HTR-8/SVneo (cell line): ENCODE measurements at regions not wholly inside any gene's neighbourhood (a gene's known extent, or its start where the extent isn't known, plus 50 kb on each side); places are given as distances from the start of the nearest gene placed in this dataset.

ENCODE experiments used
- DNase-seq: peaks from one replicate; pipeline ENCODE4 v3.0.0; 2011; ENCODE audit warnings: low spot score, mixed read lengths; ENCODE audit not compliant: insufficient read length
- FAIRE-seq: peaks from 2 replicates; lab custom pipeline; 2011; peaks lifted over from hg19 to GRCh38; lab: Jason Lieb, UNC

- DNase-seq = no peak
Observed at GRCh38 chr6:91045161-91045560, 458.3 kb upstream of the MAP3K7 start.

GRCh38 chr6:91043751-91044150 lies 456.9 kb upstream of the MAP3K7 start:
- FAIRE-seq (no peak), DNase-seq (no peak)

More at GRCh38 chr6:91045161-91045560, 458.3 kb upstream of the MAP3K7 start:
- FAIRE-seq = no peak

DNA sequence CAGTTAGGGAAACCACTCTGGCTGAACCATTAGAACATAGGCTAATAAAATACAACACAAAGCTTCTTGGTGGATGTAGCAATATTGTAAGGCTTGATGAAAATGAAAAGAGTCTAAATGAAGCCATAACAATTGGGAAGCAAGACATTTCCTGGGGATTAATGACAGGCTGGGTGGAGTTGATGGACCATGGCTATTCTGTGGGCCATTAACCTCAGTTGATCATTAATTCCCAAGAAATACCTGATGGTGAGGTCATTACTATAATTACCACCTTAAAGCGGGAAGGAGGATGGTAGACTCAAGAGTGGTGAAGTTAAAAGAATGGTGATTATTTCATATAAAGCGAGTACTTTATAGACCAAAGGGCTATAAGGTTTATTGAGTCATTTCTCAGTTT lies 455.8 kb upstream of the MAP3K7 start:
- FAIRE-seq (no peak), DNase-seq (no peak)

GRCh38 chr6:91033964-91034363 lies 447.1 kb upstream of the MAP3K7 start:
- FAIRE-seq (no peak), DNase-seq (no peak)

DNA sequence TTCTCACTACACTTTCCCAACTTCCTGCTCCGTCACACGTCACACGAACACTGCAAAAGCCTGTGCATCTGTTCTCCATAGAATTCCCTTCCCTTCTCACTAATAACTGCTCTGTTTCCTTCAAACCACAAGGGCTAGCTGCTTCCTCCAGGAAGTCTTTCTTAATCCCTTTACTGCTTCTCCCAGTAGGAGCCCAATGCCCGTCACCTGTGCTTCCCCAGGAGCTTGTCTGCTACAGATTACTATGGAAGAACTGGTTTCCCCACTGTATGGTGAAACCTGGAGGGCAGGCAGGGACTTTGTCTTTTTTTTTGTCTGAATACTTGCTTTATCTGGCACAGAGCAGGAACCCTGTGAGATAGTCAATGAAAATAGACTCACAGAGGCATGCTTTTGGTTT lies 444.7 kb upstream of the MAP3K7 start:
- FAIRE-seq = no peak

DNA sequence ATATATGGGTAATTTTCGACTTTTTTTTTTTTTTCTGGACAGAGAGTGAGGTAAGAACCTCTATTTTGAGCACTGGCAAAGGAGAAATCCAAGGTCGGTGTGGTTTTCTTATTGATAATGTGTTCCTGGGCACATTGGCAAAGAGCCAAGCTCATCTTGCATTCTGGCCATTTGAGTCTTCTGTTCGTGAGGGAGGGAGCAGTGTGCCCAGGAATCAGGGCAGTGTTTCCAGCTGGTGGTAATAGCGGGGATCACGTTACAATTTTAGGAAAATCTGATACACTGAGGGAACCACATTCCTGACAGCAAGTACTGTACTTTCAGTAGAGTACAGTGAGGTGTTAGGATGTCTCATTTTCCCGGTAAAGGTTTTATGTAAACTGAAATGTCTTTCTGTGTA lies 442.3 kb upstream of the MAP3K7 start:
- FAIRE-seq (no peak), DNase-seq (no peak)

More for the DNA sequence above, 444.7 kb upstream of the MAP3K7 start:
- no peak for DNase-seq

- DNase-seq (no peak), FAIRE-seq (no peak)
Observed at GRCh38 chr6:91023529-91023928, 436.7 kb upstream of the MAP3K7 start.

- no peak for FAIRE-seq
- no peak for DNase-seq
Observed at GRCh38 chr6:91020744-91021143, 433.9 kb upstream of the MAP3K7 start.

DNA sequence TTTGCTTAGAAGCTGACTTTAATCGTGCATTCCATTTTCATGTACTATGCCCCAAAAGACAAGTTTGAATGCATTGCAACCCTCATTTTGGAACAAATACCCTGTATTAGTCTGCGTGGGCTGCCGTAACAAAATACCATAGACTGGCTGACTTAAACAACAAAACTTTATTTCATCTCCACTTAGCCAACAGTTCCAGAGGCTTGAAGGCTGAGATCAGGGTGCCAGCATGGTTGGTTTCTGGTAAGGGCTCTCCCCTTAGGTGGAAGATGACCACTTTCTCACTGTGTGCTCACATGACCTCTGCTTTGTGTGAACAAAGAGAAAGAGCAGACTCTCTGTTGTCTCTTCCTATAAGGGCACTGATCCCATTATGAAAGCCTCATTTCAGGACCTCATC lies 431.7 kb upstream of the MAP3K7 start:
- FAIRE-seq = no peak
- DNase-seq = no peak

GRCh38 chr6:91013511-91013910 lies 426.6 kb upstream of the MAP3K7 start:
- DNase-seq = no peak
- no peak for FAIRE-seq

DNA sequence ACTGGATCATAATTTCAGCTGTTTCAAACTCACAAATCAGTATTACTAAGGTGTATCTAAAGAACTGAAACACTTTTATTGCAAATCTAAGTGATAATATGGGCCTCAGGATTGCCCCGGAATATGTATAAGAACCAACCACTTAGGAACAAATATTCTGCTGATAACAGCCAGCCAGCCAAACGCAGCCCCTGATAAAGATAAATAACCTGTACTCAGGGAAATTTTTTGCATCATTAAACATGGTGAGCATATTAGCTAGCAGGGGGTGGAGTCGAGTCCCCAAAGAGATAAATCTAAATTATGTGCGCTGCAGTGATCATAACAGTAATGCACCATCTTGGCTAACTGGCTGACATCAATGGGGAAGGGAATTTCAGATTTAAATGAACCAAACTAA lies 410.2 kb upstream of the MAP3K7 start:
- DNase-seq (no peak), FAIRE-seq (no peak)

- DNase-seq = no peak
- no peak for FAIRE-seq
Observed at GRCh38 chr6:90993770-90994169, 406.9 kb upstream of the MAP3K7 start.

GRCh38 chr6:90989763-90990162 lies 402.9 kb upstream of the MAP3K7 start:
- DNase-seq = no peak
- no peak for FAIRE-seq

DNA sequence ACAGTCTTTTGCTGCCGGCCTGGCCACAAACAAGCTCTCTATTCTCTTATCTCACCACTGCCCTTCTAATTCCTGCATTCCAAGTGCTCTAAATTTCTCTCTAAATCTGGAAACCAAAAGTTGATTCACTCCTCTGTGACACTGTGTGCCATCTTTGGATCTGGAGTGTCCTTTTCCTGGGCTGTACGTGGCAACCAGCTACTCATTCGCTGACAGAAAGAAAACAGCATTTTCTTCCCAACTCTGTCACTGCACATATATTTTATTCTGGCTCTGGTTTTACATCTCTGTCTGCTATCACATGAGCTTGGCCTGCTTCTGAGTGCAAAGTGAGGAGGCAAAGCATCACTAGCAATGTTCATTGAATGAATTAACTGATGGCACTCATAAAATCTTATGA lies 397.2 kb upstream of the MAP3K7 start:
- FAIRE-seq = no peak
- no peak for DNase-seq

- FAIRE-seq (no peak), DNase-seq (no peak)
Observed at GRCh38 chr6:90983462-90983861, 396.6 kb upstream of the MAP3K7 start.

DNA sequence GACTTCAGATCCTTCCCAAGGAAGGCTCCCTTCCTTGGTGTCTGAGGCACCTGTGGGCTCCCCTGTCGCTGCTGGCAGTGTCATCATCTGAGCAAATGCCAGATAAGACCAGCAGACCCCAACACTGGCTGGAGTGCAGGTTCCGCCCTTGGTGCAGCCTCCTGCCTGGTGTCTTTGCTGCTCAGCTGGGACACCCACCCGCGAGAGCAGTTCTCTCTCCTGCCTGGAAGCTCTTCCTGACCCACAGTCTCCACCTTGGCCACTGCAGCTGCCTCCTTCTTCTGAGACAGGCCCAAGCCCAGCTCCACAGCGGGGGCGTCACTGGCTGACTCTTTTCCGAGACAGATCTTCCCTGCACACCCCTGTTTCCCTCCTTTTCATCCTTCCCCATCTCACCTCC lies 395.7 kb upstream of the MAP3K7 start:
- FAIRE-seq (no peak), DNase-seq (no peak)

- DNase-seq = no peak
- no peak for FAIRE-seq
Observed at GRCh38 chr6:90982051-90982450, 395.2 kb upstream of the MAP3K7 start.

DNA sequence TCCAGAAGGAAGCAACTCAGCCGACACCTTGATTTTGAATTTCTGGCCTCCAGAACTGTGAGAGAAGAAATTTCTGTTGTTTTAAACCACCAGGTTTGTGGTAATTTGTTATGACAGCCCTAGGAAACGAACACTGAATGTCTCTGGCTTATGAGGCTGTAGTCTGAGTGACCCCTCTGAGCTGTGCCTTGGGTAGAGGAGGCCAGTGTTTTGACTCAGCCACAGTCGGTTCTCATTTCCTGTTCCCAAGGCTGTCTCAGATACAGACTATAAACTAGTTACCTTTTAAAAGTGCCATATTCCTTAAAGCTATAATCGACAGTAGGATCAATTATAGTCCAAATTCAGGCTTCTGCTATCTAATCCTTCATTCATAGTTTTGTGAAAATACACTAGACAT lies 391.2 kb upstream of the MAP3K7 start:
- FAIRE-seq = no peak
- no peak for DNase-seq

GRCh38 chr6:90977513-90977912 lies 390.6 kb upstream of the MAP3K7 start:
- FAIRE-seq = no peak
- DNase-seq = no peak

DNA sequence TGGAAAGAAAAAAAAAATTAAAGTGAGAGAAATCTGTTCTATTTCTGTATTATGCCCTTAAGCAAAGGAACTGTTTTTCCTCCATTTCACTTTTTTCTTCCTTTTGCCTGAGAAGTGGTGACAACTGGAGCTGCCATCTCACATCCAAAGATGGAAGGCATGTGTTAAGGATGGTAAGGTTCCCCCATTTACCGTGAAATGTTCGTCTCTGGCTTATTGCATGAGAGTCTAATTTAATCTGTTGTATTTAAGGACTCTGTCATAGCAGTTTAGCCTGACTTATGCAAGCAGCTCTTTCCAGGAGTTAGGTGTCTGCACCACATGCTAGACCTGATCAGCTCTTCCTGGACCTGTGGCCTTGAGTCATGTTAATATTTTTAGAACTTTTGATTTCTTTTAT lies 389.5 kb upstream of the MAP3K7 start:
- no peak for FAIRE-seq

GRCh38 chr6:90975741-90976140 lies 388.9 kb upstream of the MAP3K7 start:
- DNase-seq (no peak), FAIRE-seq (no peak)

More for the DNA sequence above, 389.5 kb upstream of the MAP3K7 start:
- no peak for DNase-seq

DNA sequence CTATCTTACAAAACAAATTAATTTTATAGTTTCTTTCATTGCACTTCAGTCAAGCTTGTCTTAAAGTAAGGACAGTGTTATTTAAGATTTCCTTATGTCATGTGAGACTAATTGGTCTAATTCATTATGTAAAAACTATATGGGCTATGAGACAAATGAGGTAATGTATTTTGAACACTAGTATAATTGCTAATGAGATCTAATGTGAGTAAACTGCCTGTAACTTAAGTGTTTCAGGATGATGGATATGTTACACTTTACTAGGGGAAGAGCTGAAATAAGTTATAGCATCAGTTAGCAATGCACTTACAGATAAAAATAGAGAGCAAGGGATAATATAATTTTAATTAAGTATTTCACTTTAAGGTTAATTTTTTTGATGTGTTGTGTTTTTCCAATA lies 386.3 kb upstream of the MAP3K7 start:
- FAIRE-seq = no peak

GRCh38 chr6:90970672-90971071 lies 383.8 kb upstream of the MAP3K7 start:
- no peak for FAIRE-seq
- DNase-seq = no peak

More for the DNA sequence above, 386.3 kb upstream of the MAP3K7 start:
- no peak for DNase-seq
